ENCODE measurements at regions not wholly inside any gene's neighbourhood (a gene's known extent, or its start where the extent isn't known, plus 50 kb on each side); places are given as distances from the start of the nearest gene placed in this dataset.

GRCh38 chr2:193935114-193935513 is 1721.9 kb upstream of the SLC39A10 start:
- no peak overlapping the region for H2AFZ ChIP-seq (ENCODE audit: insufficient read depth, low read length, poor library complexity)
- H2BK120ac ChIP-seq (ENCODE audit: insufficient read depth, low read length, poor library complexity): no peak overlapping the region
- no peak overlapping the region for H3K27ac ChIP-seq (ENCODE audit: low read depth, low read length)
- H2AK5ac ChIP-seq (ENCODE audit: low read length): no peak overlapping the region
- no peak overlapping the region for H2BK5ac ChIP-seq (ENCODE audit: low read depth, low read length, poor library complexity)
- no peaks in the 10 kb centered on the region for H3K27me3 ChIP-seq (ENCODE audit: insufficient read depth, low read length)
- no peaks in the 10 kb centered on the region for H3K9me3 ChIP-seq (ENCODE audit: insufficient read depth, low read depth, low read length)
- H3K79me1 ChIP-seq (ENCODE audit: low read length): no peaks in the 10 kb centered on the region
- H3K9ac ChIP-seq (ENCODE audit: low read length): no peak overlapping the region
- H3K23ac ChIP-seq (ENCODE audit: low read length): no peak overlapping the region
- no peaks in the 10 kb centered on the region for H3K36me3 ChIP-seq (ENCODE audit: control insufficient read depth in 1 of 2, insufficient read depth in 2 of 2, low read length in 2 of 2)
- H2BK12ac ChIP-seq (ENCODE audit: low read length): no peak overlapping the region
- no peak overlapping the region for H3K4ac ChIP-seq (ENCODE audit: low read depth, low read length)
- no peak overlapping the region for H4K12ac ChIP-seq (ENCODE audit: low read depth, low read length)
- H4K91ac ChIP-seq (ENCODE audit: low read depth, low read length): no peak overlapping the region
- WGBS (ENCODE audit: extremely low coverage, insufficient coverage, insufficient read length): no CpG with 5 or more reads among the region's 3 CpGs
- H3K79me2 ChIP-seq (ENCODE audit: control insufficient read depth, insufficient read depth, low read length, poor library complexity): no peaks in the 10 kb centered on the region
- H3K4me2 ChIP-seq (ENCODE audit: low read length): no peak overlapping the region
- H3K4me3 ChIP-seq (ENCODE audit: low read depth, low read length): no peak overlapping the region
- no peak overlapping the region for H3K18ac ChIP-seq (ENCODE audit: low read length)
- no peak overlapping the region for H3K14ac ChIP-seq (ENCODE audit: low read length)
- no peak for DNase-seq
- no peak overlapping the region for H4K8ac ChIP-seq (ENCODE audit: low read depth, low read length)
- H3K4me1 ChIP-seq (ENCODE audit: control insufficient read depth in 1 of 2, insufficient read depth in 2 of 2, low read length in 2 of 2): no peaks in the 10 kb centered on the region

DNA sequence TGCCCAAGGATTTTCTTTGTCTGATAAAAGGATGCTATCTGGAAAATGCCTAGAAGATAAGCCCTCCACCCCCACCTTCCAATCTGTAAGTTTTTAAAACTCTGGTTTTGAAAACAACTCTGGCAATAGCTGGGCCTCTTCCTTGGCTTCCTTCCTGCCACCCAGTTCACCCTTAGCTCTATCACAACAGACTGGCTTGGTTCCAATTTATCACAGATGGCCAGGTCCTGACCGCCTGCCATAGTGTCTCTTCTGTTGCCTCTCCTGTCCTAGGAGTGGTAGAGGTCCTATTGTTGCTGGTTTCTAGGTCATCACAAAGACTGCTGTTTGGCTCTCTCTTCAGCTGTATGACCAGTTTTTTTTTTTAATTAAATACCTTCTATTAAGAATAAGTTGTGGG is 1727.9 kb upstream of the SLC39A10 start:
- no peak overlapping the region for H3K14ac ChIP-seq (ENCODE audit: low read length)
- H2BK12ac ChIP-seq (ENCODE audit: low read length): no peak overlapping the region
- no peak overlapping the region for H2AFZ ChIP-seq (ENCODE audit: insufficient read depth, low read length, poor library complexity)
- no peak for DNase-seq
- no CpG with 5 or more reads among the region's 1 CpG for WGBS (ENCODE audit: extremely low coverage, insufficient coverage, insufficient read length)
- H4K91ac ChIP-seq (ENCODE audit: low read depth, low read length): no peak overlapping the region
- H3K18ac ChIP-seq (ENCODE audit: low read length): no peak overlapping the region
- H2BK5ac ChIP-seq (ENCODE audit: low read depth, low read length, poor library complexity): no peak overlapping the region
- no peaks in the 10 kb centered on the region for H3K27me3 ChIP-seq (ENCODE audit: insufficient read depth, low read length)
- H4K8ac ChIP-seq (ENCODE audit: low read depth, low read length): no peak overlapping the region
- no peak overlapping the region for H2BK120ac ChIP-seq (ENCODE audit: insufficient read depth, low read length, poor library complexity)
- no peak overlapping the region for H3K9ac ChIP-seq (ENCODE audit: low read length)
- no peak overlapping the region for H2AK5ac ChIP-seq (ENCODE audit: low read length)
- H3K4ac ChIP-seq (ENCODE audit: low read depth, low read length): no peak overlapping the region
- no peak overlapping the region for H3K4me3 ChIP-seq (ENCODE audit: low read depth, low read length)
- no peaks in the 10 kb centered on the region for H3K36me3 ChIP-seq (ENCODE audit: control insufficient read depth in 1 of 2, insufficient read depth in 2 of 2, low read length in 2 of 2)
- H3K79me2 ChIP-seq (ENCODE audit: control insufficient read depth, insufficient read depth, low read length, poor library complexity): no peaks in the 10 kb centered on the region
- H3K4me2 ChIP-seq (ENCODE audit: low read length): no peak overlapping the region
- no peaks in the 10 kb centered on the region for H3K9me3 ChIP-seq (ENCODE audit: insufficient read depth, low read depth, low read length)
- no peak overlapping the region for H3K27ac ChIP-seq (ENCODE audit: low read depth, low read length)
- H3K4me1 ChIP-seq (ENCODE audit: control insufficient read depth in 1 of 2, insufficient read depth in 2 of 2, low read length in 2 of 2): no peaks in the 10 kb centered on the region
- no peak overlapping the region for H4K12ac ChIP-seq (ENCODE audit: low read depth, low read length)
- H3K23ac ChIP-seq (ENCODE audit: low read length): no peak overlapping the region
- no peaks in the 10 kb centered on the region for H3K79me1 ChIP-seq (ENCODE audit: low read length)

- DNase-seq: no peak
- no peaks in the 10 kb centered on the region for H3K79me1 ChIP-seq (ENCODE audit: low read length)
These were observed 1712.8 kb upstream of the TMEFF2 start for GRCh38 chr2:193907561-193907960.

GRCh38 chr2:193900292-193900691 is 1705.6 kb upstream of the TMEFF2 start:
- H3K23ac ChIP-seq (ENCODE audit: low read length): no peak overlapping the region
- H3K79me1 ChIP-seq (ENCODE audit: low read length): no peaks in the 10 kb centered on the region
- H3K4me3 ChIP-seq (ENCODE audit: low read depth, low read length): no peak overlapping the region
- no peak overlapping the region for H3K9ac ChIP-seq (ENCODE audit: low read length)
- no peaks in the 10 kb centered on the region for H3K4me1 ChIP-seq (ENCODE audit: control insufficient read depth in 1 of 2, insufficient read depth in 2 of 2, low read length in 2 of 2)
- no CpG with 5 or more reads among the region's 3 CpGs for WGBS (ENCODE audit: extremely low coverage, insufficient coverage, insufficient read length)
- no peaks in the 10 kb centered on the region for H3K79me2 ChIP-seq (ENCODE audit: control insufficient read depth, insufficient read depth, low read length, poor library complexity)
- H3K9me3 ChIP-seq (ENCODE audit: insufficient read depth, low read depth, low read length): no peaks in the 10 kb centered on the region
- no peak overlapping the region for H2BK12ac ChIP-seq (ENCODE audit: low read length)
- no peaks in the 10 kb centered on the region for H3K27me3 ChIP-seq (ENCODE audit: insufficient read depth, low read length)
- H4K12ac ChIP-seq (ENCODE audit: low read depth, low read length): no peak overlapping the region
- H2AFZ ChIP-seq (ENCODE audit: insufficient read depth, low read length, poor library complexity): no peak overlapping the region
- no peak overlapping the region for H2BK120ac ChIP-seq (ENCODE audit: insufficient read depth, low read length, poor library complexity)
- no peak overlapping the region for H2BK5ac ChIP-seq (ENCODE audit: low read depth, low read length, poor library complexity)
- no peak overlapping the region for H3K27ac ChIP-seq (ENCODE audit: low read depth, low read length)
- H3K36me3 ChIP-seq (ENCODE audit: control insufficient read depth in 1 of 2, insufficient read depth in 2 of 2, low read length in 2 of 2): no peaks in the 10 kb centered on the region
- no peak overlapping the region for H3K4ac ChIP-seq (ENCODE audit: low read depth, low read length)
- no peak overlapping the region for H3K4me2 ChIP-seq (ENCODE audit: low read length)
- H4K8ac ChIP-seq (ENCODE audit: low read depth, low read length): no peak overlapping the region
- no peak overlapping the region for H4K91ac ChIP-seq (ENCODE audit: low read depth, low read length)
- H3K18ac ChIP-seq (ENCODE audit: low read length): no peak overlapping the region
- H3K14ac ChIP-seq (ENCODE audit: low read length): no peak overlapping the region
- H2AK5ac ChIP-seq (ENCODE audit: low read length): no peak overlapping the region
- no peak for DNase-seq

More at GRCh38 chr2:193907561-193907960, 1712.8 kb upstream of the TMEFF2 start:
- Histone ChIP-seq H4K91ac (ENCODE audit: low read depth, low read length) (no peak overlapping the region), H4K12ac (ENCODE audit: low read depth, low read length) (no peak overlapping the region), H3K27ac (ENCODE audit: low read depth, low read length) (no peak overlapping the region), H2AK5ac (ENCODE audit: low read length) (no peak overlapping the region), H3K27me3 (ENCODE audit: insufficient read depth, low read length) (no peaks in the 10 kb centered on the region), H3K4me3 (ENCODE audit: low read depth, low read length) (no peak overlapping the region), H2BK5ac (ENCODE audit: low read depth, low read length, poor library complexity) (no peak overlapping the region), H3K4me2 (ENCODE audit: low read length) (no peak overlapping the region), H2BK12ac (ENCODE audit: low read length) (no peak overlapping the region), H3K79me2 (ENCODE audit: control insufficient read depth, insufficient read depth, low read length, poor library complexity) (no peaks in the 10 kb centered on the region), H3K36me3 (ENCODE audit: control insufficient read depth in 1 of 2, insufficient read depth in 2 of 2, low read length in 2 of 2) (no peaks in the 10 kb centered on the region), H3K23ac (ENCODE audit: low read length) (no peak overlapping the region), H3K18ac (ENCODE audit: low read length) (no peak overlapping the region), H3K4ac (ENCODE audit: low read depth, low read length) (no peak overlapping the region), H3K9me3 (ENCODE audit: insufficient read depth, low read depth, low read length) (no peaks in the 10 kb centered on the region), H3K4me1 (ENCODE audit: control insufficient read depth in 1 of 2, insufficient read depth in 2 of 2, low read length in 2 of 2) (no peaks in the 10 kb centered on the region), H2BK120ac (ENCODE audit: insufficient read depth, low read length, poor library complexity) (no peak overlapping the region), H3K9ac (ENCODE audit: low read length) (no peak overlapping the region), H2AFZ (ENCODE audit: insufficient read depth, low read length, poor library complexity) (no peak overlapping the region), H3K14ac (ENCODE audit: low read length) (no peak overlapping the region), H4K8ac (ENCODE audit: low read depth, low read length) (no peak overlapping the region)
- no CpG with 5 or more reads among the region's 1 CpG for WGBS (ENCODE audit: extremely low coverage, insufficient coverage, insufficient read length)

Measured in trophoblast cell (in vitro differentiated cells and primary cell).